NB4 (cell line): ENCODE measurements at regions not wholly inside any gene's neighbourhood (a gene's known extent, or its start where the extent isn't known, plus 50 kb on each side); places are given as distances from the start of the nearest gene placed in this dataset.

Source experiments
- CTCF ChIP-seq: IDR thresholded peaks from one replicate; pipeline ENCODE4 v1.5.1; 2012; ENCODE audit warnings: low read depth, low read length
- MAX ChIP-seq: IDR thresholded peaks from 2 replicates; pipeline ENCODE4 v1.6.1; 2011; ENCODE audit warnings: low read depth, low read length
- POLR2A ChIP-seq: IDR thresholded peaks from 2 replicates; pipeline ENCODE4 v1.6.1; 2011; ENCODE audit warnings: mild to moderate bottlenecking; ENCODE audit not compliant: insufficient read length; ENCODE audit errors: extremely low read depth

DNA sequence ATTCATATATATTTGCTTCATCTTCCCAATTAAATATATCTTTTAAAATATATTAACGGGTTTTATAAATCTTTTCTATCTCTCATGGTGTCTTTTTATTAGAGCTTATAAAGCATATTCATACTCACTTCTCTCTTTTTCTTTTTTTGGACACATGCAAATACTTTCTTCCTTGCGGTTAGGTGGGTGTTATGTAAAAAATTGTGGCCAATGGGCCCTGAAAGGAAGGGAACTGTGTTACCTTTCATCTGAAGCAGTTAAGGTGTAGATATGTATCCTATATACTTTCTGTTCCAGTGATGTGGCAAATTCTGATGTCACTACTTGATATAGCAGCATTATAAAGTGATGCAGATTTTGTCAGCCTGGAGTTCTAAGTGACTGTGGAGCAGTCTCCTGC lies 714.5 kb downstream of the PLCL1 start:
- TF ChIP-seq CTCF (no peak), MAX (no peak), POLR2A (no peak)
